B cell (primary cell): ENCODE measurements at regions not wholly inside any gene's neighbourhood (a gene's known extent, or its start where the extent isn't known, plus 50 kb on each side); places are given as distances from the start of the nearest gene placed in this dataset.
"Not testable (repeated sequence)": the region's sequence is repeated elsewhere in the genome, so short reads cannot be mapped to it uniquely, and the experiment has no call there.

Source experiments
- ATAC-seq: fragments of 200-7000 bp; cut with Tn5 transposase; one replicate; pipeline ENCODE4 v1.10.0; 2021; ENCODE audit warnings: low read depth, mild to moderate bottlenecking, moderate number of reproducible peaks, moderate library complexity
- CTCF ChIA-PET: fragments of 350-600 bp; sonication (Branson Sonifier 250); formaldehyde crosslinking; loops from one replicate; lab custom pipeline; 2021; ENCODE audit warnings: antibody characterized with exemption, inconsistent platforms; lab: Charles Lee
- POLR2A ChIA-PET: fragments of 350-600 bp; sonication (Branson Sonifier 250); formaldehyde crosslinking; loops from one replicate; lab custom pipeline; 2021; ENCODE audit warnings: antibody characterized with exemption; lab: Charles Lee
- DNase-seq: peaks from one replicate; pipeline ENCODE4 v3.0.0; 2013
- H2AFZ ChIP-seq: 2 replicates; pipeline ENCODE4 v1.6.1; 2012; ENCODE audit warnings: mild to moderate bottlenecking, low read depth, low read length; ENCODE audit not compliant: insufficient read depth, poor library complexity, severe bottlenecking
- H3K27ac ChIP-seq, 2 donors: 1 replicate in 1 of 2; 2 replicates in 1 of 2; pipeline ENCODE4 v1.5.1; 2012 to 2013; ENCODE audit warnings: low read length in 2 of 2, mild to moderate bottlenecking in 2 of 2, moderate library complexity in 1 of 2
- H3K27me3 ChIP-seq, 4 experiments: fragments of 200-600 bp in 1 of 4; sonication (generic) in 1 of 4; replicated peaks in 1 of 4; 1 replicate in 2 of 4; 2 replicates in 2 of 4; pipeline versions ENCODE4 v1.6.1 to v1.7.0; 2013 to 2016; ENCODE audit warnings: low read length in 3 of 4, mild to moderate bottlenecking in 2 of 4, mixed read lengths in 1 of 4, moderate library complexity in 1 of 4; ENCODE audit not compliant: insufficient read depth in 4 of 4, control insufficient read depth in 3 of 4; ENCODE audit errors: control extremely low read depth in 1 of 4
- H3K36me3 ChIP-seq, 2 experiments: replicated peaks in 1 of 2; 1 replicate in 1 of 2; 2 replicates in 1 of 2; pipeline versions ENCODE4 v1.6.1 to v1.7.1; 2013; ENCODE audit warnings: low read length in 1 of 2; ENCODE audit not compliant: insufficient read depth in 2 of 2, control insufficient read depth in 1 of 2; ENCODE audit errors: control extremely low read depth in 1 of 2, extremely low read depth in 1 of 2
- H3K4me1 ChIP-seq, 2 donors: fragments of 200-600 bp in 1 of 2; sonication (generic) in 1 of 2; 1 replicate in 1 of 2; 2 replicates in 1 of 2; pipeline versions ENCODE4 v1.5.1 to v1.6.1; 2013 to 2017; ENCODE audit warnings: low read length in 2 of 2; ENCODE audit not compliant: control insufficient read depth in 2 of 2, insufficient read depth in 2 of 2
- H3K4me2 ChIP-seq: replicated peaks from 2 replicates; pipeline ENCODE3; 2012; ENCODE audit warnings: mild to moderate bottlenecking, low read depth, low read length; ENCODE audit not compliant: poor library complexity, severe bottlenecking
- H3K4me3 ChIP-seq, 5 experiments: fragments of 200-600 bp in 1 of 5; sonication (generic) in 1 of 5; 1 replicate in 3 of 5; 2 replicates in 2 of 5; pipeline versions ENCODE4 v1.5.1 to v1.7.0; 2011 to 2016; ENCODE audit warnings: low read length in 4 of 5, mild to moderate bottlenecking in 4 of 5, low read depth in 2 of 5, control low read depth in 1 of 5, moderate library complexity in 1 of 5; ENCODE audit not compliant: insufficient read depth in 1 of 5; ENCODE audit errors: control extremely low read depth in 1 of 5, extremely low read depth in 1 of 5
- H3K79me2 ChIP-seq: fragments of 200-600 bp; sonication (generic); one replicate; pipeline ENCODE4 v1.6.0; 2016; ENCODE audit warnings: low read length; ENCODE audit not compliant: control insufficient read depth, insufficient read depth
- H3K9ac ChIP-seq: fragments of 200-600 bp; sonication (generic); 2 replicates; pipeline ENCODE4 v1.6.1; 2017; ENCODE audit warnings: mild to moderate bottlenecking, low read length, moderate library complexity
- H3K9me3 ChIP-seq, 3 donors: one replicate each; pipeline versions ENCODE4 v1.6.1 to v1.7.1; 2013; ENCODE audit warnings: low read length in 2 of 3; ENCODE audit not compliant: control insufficient read depth in 2 of 3, insufficient read depth in 1 of 3; ENCODE audit errors: control extremely low read depth in 1 of 3
- H4K20me1 ChIP-seq: 2 replicates; pipeline ENCODE4 v1.6.0; 2012; ENCODE audit warnings: mild to moderate bottlenecking, low read length; ENCODE audit not compliant: insufficient read depth, control insufficient read depth, poor library complexity, severe bottlenecking
- H3K27ac Mint-ChIP-seq: one replicate; pipeline ENCODE4 v1.8.0; 2021; ENCODE audit warnings: mixed read lengths
- H3K27me3 Mint-ChIP-seq: one replicate; pipeline ENCODE4 v1.8.0; 2021; ENCODE audit warnings: mixed read lengths
- H3K4me1 Mint-ChIP-seq: one replicate; pipeline ENCODE4 v1.8.0; 2021; ENCODE audit warnings: mixed read lengths
- H3K4me3 Mint-ChIP-seq: one replicate; pipeline ENCODE4 v1.8.0; 2021; ENCODE audit warnings: mixed read lengths
- H3K9me3 Mint-ChIP-seq: one replicate; pipeline ENCODE4 v1.8.0; 2022; ENCODE audit warnings: mixed read lengths; ENCODE audit not compliant: insufficient read depth
- WGBS: methylation state at CpG from one replicate; pipeline ENCODE4 v1.1.5; 2013; ENCODE audit warnings: missing lambda C conversion rate; ENCODE audit not compliant: insufficient coverage; 5-methylcytosine and 5-hydroxymethylcytosine counted together
- intact Hi-C: fragments of 100-400 bp; cut with micrococcal nuclease; formaldehyde crosslinking; loops from one replicate; pipeline ENCODE4 v1.10.0; 2022

DNA sequence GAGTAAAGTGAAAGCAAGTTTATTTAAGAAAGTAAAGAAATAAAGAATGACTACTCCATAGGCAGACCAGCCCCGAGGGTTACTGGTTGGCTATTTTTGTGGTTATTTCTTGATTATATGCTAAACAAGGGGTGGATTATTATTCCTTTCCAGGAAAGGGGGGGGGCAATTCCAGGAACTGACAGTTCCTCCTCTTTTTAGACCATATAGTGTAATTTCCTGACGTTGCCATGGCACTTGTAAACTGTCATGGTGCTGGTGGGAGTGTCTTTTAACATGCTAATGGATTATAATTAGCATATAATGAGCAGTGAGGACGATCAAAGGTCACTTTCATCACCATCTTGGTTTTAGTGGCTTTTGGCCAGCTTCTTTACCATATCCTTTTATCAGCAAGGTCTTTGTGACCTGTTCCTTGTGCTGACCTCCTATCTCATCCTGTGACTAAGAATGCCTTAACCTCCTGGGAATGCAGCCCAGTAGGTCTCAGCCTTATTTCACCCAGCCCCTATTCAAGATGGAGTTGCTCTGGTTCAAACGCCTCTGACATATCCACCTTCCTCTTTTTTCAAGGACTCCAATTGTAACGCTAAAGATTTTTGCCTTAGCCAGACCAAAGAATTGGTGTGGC lies 104.1 kb downstream of the FAM72C start:
- H3K4me1 ChIP-seq, H4K20me1 ChIP-seq, H3K27ac Mint-ChIP-seq, H3K9me3 ChIP-seq, DNase-seq, H3K9ac ChIP-seq, H3K79me2 ChIP-seq, CTCF ChIA-PET, intact Hi-C loops, H3K27me3 Mint-ChIP-seq, H3K27ac ChIP-seq, H3K4me1 Mint-ChIP-seq, ATAC-seq, H3K9me3 Mint-ChIP-seq, POLR2A ChIA-PET, H2AFZ ChIP-seq, H3K4me3 Mint-ChIP-seq, H3K36me3 ChIP-seq, H3K4me2 ChIP-seq, H3K4me3 ChIP-seq, H3K27me3 ChIP-seq: not testable (repeated sequence)
- WGBS, result no CpG with 5 or more reads among the region's 5 CpGs

DNA sequence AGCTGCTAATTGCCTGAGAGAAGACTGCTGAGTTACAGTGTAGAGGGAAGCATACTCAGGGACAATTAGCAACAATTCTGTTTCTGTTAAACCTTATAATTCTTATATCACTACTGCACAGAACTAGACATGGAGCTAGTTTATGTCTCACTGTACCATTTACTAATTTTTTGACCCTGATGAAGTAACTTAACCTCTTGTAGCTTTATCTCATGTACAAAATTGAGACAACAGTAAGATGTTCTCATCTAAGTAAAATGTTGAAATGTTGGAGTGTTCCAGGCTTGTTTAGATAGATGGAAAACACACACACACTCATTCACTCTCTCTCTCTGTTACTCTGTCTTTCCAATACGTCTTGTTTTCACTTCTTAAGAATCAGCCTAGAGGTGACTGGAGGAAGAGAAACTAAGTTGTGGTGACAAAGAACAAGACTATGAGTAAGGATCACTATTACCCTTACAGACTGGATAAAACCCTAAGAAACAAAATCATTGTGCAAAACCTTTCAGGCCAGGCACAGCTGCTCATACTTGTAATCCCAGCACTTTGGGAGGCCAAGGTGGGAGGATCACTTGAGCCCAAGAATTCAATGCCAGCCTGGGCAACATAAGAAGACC lies 107.8 kb downstream of the FAM72C start:
- H3K27ac Mint-ChIP-seq, H2AFZ ChIP-seq, H3K27me3 ChIP-seq, DNase-seq, CTCF ChIA-PET, H3K36me3 ChIP-seq, H4K20me1 ChIP-seq, H3K4me2 ChIP-seq, ATAC-seq, H3K9ac ChIP-seq, H3K4me1 ChIP-seq, H3K4me1 Mint-ChIP-seq, H3K4me3 Mint-ChIP-seq, H3K27ac ChIP-seq, POLR2A ChIA-PET, H3K9me3 Mint-ChIP-seq, H3K4me3 ChIP-seq, H3K27me3 Mint-ChIP-seq, H3K9me3 ChIP-seq, H3K79me2 ChIP-seq, intact Hi-C loops: not testable (repeated sequence)
- WGBS, result no CpG with 5 or more reads among the region's 1 CpG

DNA sequence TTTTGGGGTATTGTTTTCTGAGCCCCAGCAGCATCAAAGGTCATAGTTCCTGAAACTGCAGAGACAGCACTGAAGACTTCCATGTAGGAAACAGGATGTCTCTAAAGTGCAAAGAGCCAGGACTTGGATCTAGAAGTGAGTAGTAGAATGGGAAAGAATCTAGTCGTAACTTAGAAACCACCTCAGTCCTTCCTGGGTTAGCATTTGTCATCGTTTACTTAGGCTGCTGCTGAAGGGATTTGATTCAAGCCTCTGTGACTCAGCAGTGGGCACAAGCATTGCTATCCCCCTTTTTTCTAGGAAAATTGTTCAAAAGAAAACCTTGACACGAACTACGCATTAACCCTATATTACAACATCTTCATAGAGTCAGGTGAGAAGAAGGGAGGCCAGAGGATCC lies 109.1 kb downstream of the FAM72C start:
- DNase-seq, H3K9me3 Mint-ChIP-seq, H3K9me3 ChIP-seq, H3K4me1 Mint-ChIP-seq, CTCF ChIA-PET, intact Hi-C loops, H3K27me3 ChIP-seq, ATAC-seq, H3K27ac Mint-ChIP-seq, POLR2A ChIA-PET, H3K4me1 ChIP-seq, H3K27me3 Mint-ChIP-seq, H2AFZ ChIP-seq, H3K4me3 ChIP-seq, H4K20me1 ChIP-seq, H3K4me3 Mint-ChIP-seq, H3K27ac ChIP-seq, H3K36me3 ChIP-seq, H3K79me2 ChIP-seq, H3K9ac ChIP-seq, H3K4me2 ChIP-seq: not testable (repeated sequence)
- no CpG with 5 or more reads among the region's 4 CpGs for WGBS

DNA sequence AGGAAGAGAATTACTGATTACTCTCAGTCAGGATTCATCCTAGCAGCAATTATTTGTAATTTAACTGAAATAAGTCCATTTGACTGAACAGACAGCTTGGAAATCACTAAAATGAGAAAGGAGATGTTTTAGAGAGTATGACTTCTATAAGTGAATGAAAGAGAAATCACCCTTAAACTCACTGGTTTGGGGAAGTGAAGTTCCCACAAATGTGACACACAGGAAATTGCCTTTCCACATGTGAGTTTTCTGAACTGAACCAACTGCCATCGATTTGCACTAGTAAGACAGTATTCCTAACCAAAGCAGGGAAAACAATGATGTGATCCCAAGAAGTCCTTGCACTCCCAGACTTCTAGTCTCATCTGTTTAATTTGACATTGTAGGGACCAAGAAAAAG lies 110.5 kb downstream of the FAM72C start:
- DNase-seq, result not testable (repeated sequence)

More for the DNA sequence above, 110.5 kb downstream of the FAM72C start:
- H3K79me2 ChIP-seq, H3K36me3 ChIP-seq, H3K4me1 Mint-ChIP-seq, H3K4me3 ChIP-seq, H3K27ac ChIP-seq, H3K4me3 Mint-ChIP-seq, H3K4me2 ChIP-seq, H3K27me3 Mint-ChIP-seq, intact Hi-C loops, H3K9me3 ChIP-seq, H2AFZ ChIP-seq, H4K20me1 ChIP-seq, POLR2A ChIA-PET, ATAC-seq, H3K9ac ChIP-seq, H3K27me3 ChIP-seq, CTCF ChIA-PET, H3K9me3 Mint-ChIP-seq, H3K4me1 ChIP-seq, H3K27ac Mint-ChIP-seq: not testable (repeated sequence)
- WGBS, result no CpG with 5 or more reads among the region's 1 CpG
